Hematopoietic multipotent progenitor cell treated with erythropoietin and hydrocortisone succinate and interleukin-3 and kit ligand, for 4 days (in vitro differentiated cells): ENCODE measurements at regions not wholly inside any gene's neighbourhood (a gene's known extent, or its start where the extent isn't known, plus 50 kb on each side); places are given as distances from the start of the nearest gene placed in this dataset.
A peak's percentile ranks its signal among the peaks of the same experiment; 100 is the strongest.

Experiments used
- DNase-seq: peaks from one replicate; pipeline ENCODE4 v3.0.0-alpha.2; 2015

DNA sequence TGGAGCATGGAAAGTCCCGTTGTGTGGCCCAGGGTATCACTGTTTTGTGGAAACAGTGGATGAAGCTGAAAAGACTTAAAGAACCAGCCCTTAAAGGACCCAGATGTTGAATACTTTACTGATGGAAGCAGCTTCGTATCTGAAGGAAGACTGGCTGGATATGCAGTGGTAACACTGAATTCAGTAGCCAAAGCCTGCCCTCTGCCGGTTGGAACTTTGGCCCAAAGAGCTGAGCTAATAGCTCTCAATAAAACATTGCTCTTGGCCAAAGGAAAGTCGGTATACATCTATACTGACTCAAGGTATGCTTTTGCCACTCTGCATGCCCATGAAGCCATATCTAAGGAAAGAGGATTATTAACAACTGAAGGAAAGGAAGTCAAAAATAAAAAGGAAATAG is 885.4 kb downstream of the PDCD6IP start:
- peak; percentile 66 for DNase-seq

DNA sequence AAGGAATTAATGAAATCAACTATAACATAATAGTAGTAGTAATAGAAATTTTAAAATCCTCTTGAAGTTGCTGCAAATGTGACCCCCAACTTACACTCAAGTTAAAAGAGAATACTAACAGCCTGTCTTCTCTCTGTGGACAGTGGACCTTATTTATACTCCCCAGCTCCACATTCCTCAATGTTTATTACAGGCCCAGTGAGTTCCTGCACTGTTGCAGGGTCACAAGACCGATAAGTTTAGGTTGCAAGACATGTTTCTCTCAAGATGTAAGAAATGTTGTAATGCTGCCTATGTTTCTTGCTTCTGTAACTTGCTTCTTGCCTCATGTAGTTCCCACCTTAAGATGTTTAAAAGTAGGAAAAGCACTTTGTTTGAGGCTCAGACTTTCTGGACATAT is 888.1 kb downstream of the PDCD6IP start:
- DNase-seq = no peak

DNA sequence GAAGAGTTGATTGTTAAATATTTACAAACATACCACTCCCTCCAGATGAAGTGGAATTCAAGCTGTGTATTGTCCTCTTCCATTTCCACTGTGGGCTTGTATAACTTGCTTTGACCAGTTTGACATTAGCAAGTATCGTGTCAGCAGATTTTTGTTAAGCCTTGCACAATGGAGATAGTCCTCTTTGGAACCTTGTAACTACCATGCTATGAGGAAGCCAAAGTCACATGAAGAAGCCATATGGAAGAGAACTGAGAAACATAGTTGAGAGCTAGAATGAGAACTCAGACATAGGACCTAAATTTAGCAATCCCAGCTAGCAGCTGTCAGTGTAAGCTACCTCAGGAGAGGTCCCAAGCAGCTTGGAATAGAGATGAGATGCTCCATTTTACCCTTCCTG is 889.2 kb downstream of the PDCD6IP start:
- DNase-seq = no peak

DNA sequence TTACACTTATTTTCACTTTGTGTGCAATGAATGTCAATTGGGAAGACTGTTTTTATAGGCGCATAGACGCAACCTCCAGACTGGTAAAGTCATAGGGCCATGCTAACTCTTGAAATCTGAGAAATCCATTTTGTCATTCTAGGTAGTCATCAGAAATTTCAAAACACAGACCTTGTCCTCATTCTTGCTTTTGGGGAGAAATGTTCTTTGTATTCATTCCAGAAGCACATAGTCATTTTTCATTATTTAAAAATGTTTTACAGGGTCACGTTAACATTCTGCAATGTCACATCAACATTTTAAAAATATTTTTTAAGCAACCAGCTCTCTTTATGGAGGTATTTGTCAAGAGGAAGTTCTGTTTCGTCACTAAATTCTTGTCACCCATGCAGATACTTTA is 898.4 kb downstream of the PDCD6IP start:
- no peak for DNase-seq

DNA sequence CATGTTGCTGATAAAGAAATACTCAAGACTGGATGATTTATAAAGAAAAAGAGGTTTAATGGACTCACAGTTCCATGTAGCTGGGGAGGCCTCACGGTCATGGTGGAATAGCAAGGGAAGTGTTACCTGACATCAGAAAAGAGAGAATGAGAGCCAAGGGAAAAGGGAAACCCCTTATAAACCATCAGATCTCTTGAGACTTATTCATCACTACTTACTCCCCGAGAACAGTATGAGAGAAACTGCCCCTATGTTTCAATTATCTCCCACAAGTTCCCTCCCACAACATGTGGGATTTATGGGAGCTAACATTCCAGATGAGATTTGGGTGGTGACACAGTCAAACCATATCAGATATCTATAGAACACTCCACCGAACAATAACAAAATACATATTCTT is 904.6 kb downstream of the PDCD6IP start:
- DNase-seq = no peak

DNA sequence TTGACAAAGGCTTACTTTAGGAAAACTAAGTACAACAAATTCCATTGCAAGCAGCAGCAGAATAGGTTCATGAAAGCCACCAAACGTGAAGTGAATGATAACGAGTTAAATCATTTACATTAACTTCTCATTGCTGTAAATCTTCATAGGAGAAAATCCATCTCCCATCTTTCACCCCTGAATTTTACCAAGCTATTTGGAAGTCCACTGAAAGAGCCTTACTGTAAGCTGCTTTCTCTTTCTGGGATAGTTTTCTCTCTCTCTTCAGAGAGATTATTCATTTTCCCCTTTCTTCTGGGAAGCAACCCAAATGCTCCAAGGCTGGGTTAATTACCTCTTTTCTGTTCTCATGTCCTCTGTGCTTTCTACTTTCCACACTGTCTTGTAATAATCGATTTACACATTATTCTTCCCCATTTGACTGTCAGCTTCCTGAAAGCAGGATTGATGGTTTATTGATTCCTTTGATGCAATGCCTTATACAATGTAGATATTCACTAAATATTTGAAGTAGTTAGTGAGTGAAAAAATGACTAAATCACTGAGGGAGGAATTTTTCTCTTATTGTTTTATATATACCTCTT is 914.3 kb upstream of the ARPP21 start:
- DNase-seq = no peak

DNA sequence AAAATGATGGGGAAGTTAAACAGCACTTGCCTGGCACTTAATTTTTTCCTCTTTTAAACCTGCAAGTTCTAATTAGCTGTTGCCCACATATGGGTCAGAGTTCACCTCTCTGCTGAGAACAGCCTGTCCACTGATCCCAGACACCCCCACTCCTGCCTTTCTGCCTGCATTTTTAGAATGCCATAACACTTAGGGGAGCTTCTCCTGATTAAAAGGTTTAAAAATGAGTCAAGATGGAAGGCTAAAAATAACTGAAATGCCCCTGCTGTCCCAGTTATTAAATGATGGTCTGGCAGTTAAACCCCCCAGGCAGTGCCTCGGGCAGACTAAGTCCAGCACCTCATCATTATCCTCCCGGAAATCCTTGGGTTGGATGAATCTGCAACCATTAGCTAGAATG is 913.6 kb upstream of the ARPP21 start:
- no peak for DNase-seq

DNA sequence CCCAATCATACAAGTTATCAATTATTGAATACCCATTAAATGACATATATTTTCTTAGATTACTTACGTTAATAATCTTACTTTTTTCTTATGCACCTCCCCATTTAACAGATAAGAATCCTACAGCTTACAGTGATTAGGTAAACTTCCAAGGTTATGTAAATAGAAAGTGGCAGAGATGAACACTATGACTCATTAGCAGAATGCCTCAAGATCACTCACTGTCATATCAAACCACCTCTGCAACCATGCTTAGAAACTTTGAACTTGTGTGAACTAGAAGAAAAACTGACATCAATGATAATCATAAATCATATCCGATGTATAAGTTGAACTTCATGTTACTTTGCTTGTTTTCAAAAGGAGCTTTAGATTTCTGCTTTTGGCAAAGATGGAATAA is 911.6 kb upstream of the ARPP21 start:
- peak; percentile 1 for DNase-seq

DNA sequence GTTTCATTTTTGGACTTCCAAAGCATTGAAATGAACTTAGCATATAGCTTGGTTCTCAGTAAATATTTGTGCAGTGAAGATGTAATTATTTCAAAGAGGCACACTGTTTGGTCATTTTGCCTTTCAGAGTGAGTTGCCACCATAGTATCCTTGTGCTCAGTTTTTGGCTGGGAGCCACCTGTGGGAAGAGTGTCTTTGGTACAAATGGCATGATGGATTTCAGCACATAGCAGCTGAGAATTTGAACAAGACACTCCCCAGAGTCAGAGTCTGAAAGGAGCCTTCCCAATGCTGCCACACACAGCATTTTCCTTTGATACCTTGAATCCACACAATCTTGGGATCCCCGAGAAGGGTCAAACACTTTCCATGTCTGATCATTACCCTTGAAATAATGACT is 897.2 kb upstream of the ARPP21 start:
- DNase-seq = no peak

DNA sequence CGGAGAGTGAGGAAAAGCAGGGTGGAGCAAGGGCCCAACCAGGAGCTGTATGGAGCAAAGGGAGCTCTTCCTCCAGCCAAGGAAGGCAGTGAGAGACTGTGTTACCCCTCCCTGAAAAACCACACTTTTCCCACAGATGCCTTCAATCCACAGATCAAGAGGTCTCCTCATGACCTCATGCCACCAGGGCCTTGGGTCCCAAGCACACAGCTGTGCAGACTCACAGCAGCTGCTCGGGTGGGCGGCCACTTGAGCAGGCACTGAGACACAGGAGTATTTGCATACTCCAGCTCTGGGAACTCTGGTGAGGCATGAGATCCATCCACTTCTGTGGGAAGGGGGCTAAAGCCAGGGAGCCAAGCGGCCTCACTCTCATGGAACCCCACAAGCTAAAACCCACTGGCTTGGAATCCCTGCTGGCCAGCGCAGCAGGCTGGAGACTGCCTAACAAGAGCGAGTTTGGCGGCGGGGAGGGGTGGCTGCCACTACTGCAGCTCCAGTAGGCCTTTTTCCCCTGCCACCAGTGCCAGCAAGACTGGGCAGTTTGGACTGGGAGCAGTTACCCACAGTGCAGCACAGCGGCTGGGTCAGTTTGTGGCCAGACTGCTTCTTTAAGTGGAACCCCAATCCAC is 880.6 kb upstream of the ARPP21 start:
- no peak for DNase-seq

DNA sequence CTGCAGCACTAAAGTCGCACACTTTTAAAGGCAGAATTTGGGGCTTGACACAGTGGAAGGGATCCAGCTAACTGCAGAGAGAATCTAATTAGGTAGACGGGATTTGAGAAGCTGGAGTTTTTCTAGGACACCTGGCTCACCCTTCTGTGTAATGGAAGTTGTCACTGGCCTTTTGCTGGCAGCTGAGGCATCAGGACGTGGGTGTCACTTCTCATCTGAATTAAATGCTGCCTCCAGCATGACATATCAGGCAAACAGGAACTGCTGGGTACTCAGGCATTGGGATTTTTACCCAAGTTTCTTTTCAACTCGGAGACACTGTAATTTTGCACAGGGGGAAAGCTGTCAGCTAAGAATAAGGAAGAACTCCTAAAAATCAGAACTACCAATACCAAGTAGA is 861.9 kb upstream of the ARPP21 start:
- no peak for DNase-seq

DNA sequence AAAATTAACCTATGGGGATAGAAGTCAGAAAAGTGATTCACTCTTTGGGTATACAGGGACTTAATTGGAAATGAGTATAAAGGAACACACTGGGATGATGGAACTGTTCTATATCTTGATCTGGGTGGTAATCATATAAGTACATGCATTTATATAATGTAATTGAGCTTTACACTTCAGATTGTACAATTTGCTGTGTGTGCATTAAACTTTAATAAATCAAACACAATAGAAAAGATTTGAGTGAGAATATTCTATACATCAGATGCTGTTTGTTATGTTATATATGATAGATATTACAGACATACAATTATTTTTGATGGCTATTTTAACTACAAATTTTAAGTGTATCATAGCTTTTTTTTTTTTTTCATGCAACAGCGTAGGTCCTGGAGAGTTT is 860.2 kb upstream of the ARPP21 start:
- no peak for DNase-seq

DNA sequence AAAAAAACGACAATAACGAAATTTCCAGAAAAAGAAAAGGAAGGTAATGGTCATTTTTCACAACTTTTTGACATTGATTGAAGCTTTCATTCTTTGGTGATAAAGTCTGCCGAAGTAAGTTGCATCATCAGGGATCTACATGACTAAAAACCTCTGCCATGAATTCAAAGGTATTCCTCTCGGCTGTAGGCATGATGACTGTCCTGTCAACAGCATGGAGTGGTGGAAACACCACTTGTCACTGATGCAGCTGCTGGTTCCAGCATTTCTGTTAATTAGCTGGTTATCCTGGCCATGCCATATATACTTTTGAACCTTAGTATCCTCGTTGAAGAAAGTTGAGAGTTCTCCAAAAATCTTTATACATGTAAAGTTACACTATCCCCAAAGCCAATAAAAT is 859.0 kb upstream of the ARPP21 start:
- no peak for DNase-seq

DNA sequence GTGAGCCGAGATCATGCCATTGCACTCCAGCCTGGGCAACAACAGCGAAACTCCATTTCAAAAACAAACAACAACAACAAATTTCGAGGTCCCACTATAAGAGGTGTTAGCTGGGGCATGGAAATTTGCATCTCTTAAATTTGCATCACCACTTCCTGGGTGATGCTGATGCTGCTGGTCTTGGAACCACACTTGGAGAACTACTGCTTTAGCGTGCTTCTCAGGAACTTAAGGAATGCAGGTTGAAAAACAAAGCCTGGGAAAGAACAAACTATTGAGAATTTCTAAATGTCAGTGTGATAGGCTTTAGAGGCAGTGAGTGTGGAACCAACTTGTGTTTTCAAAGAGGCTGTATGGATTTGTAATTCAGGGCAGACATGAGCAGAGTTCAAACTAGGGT is 858.4 kb upstream of the ARPP21 start:
- no peak for DNase-seq

DNA sequence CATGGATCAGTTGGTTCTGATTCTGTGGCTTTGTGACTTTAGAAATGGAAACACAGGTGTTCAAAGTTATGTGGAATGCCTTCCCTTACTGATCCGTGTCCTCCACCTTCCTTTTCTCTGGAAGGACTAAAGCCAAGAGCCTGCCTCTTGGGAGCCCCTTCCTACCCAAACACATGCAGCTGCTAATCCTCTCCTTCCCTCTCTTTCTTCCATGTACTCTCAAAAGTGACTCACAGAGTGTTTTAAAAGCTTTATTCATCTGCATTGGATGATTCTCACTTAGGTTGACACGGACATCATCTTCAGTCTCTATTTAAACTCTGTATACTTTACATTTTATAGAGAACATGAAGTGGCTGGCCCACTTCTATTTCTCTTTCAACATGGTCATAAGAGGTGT is 856.5 kb upstream of the ARPP21 start:
- no peak for DNase-seq

DNA sequence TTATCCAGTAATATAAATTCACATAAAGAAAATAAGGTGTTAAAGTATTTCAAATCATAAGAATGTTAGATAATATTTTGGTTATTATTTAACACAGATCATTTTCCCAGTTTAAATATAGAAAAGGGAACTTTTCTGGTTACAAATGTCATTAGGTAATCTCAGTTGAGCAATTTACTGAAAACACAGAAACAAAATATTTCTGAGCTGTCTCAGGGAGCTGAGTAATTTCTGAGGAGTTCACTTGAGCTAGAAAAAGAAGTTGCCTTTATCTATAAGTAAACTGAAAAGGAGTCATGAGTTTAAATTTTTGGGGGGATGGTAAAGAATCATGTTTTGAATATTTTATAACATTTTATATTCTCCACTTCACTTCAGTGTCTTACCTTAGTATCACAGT is 855.4 kb upstream of the ARPP21 start:
- DNase-seq = no peak

DNA sequence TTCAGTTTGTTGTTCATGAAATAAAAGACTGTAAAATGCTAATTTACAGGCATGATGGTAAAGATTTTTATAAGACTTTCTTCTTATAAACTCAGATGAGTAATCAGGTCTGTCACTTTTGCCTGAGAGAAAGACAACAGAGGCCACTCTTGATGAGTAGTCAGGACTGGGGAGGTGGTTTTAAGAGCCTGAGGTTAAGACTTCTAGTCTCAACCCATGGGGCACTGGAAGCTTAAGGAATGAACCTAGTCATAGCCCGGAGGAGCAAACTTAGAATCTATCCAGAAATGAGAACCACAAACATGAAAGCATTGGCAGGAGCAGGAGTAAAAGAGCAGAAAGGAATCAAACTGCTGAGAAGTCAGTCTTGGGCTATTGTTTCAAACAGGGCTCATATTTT is 846.3 kb upstream of the ARPP21 start:
- DNase-seq = no peak

DNA sequence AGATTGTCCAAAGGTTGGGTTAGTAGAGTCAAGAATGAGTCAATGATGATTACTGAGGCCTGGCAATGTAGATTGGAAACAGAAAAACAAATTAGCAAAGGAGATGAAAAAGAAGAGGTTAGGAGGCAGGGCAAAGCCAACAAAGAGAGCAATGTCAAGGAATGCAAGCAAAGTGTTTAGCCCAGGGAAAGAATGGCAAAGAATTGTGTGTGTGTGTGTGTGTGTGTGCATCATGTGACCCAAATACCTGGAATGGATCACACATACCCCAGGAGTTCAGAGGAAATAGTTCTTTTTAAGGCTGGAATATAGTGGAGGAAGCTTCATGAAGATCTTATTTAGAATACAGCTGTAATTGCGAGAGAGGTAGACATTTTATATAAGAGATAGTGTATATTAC is 831.7 kb upstream of the ARPP21 start:
- no peak for DNase-seq

DNA sequence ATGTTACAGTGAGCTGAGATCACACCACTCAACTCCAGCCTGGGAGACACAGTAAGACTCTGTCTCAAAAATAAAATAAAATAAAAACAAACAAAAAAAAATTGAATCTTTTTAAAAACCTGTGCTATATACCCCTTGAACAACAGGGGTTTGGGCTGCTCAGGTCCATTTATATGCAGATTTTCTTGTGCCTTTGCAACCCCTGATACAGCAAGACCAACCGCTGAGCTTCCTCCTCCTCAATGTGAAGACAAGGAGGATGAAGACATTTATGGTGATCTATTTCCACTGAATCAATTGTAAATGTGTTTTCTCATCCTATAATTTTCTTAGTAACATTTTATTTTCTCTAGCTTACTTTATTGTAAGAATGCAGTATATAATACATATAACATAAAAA is 831.0 kb upstream of the ARPP21 start:
- no peak for DNase-seq

DNA sequence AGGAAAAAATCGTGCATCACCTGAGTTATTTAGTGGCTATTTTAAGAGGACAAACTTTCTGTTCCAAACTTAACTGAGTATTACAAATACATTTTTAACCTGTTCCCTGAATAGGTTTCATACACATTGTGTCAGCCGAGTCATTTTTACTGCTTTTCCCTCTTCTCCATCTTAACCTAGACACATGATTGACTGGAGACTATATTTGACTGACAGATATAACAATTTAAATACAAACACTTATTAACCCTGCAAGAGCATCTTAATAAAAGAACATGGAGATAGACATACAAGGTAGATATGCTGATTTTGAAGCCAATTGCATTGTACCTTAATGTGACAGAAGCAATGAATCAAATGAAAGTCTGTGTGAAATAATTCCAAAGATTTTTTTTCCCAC is 810.5 kb upstream of the ARPP21 start:
- DNase-seq = no peak

DNA sequence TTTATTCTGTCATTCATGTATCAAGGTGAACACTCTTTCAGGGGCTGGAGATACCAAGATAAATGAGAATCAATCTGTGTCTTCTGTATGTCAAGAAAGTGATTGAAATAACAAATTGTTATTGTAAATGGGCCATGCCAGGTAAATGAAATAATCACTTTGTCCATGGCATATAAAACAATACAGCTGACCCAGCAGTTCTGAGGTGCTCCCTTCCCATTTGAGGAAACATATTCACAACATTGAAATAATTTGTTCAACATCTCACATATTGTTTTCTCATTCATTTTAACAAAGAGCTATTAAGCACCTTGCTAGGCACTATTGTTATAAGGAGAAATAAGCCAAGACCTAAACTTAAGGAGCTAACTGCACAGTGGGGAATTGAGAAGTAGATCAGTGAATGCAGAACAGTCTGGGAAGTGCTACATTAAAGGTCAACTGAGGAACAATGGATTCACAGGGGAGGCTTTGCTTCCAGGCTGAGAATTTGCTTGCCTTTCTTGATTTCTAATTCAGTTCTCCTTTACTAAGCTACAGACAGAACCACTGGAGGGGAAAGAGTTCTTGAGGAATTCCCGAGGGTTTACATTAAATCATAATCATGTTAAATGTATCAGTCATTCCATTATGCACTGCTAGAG is 806.3 kb upstream of the ARPP21 start:
- no peak for DNase-seq

DNA sequence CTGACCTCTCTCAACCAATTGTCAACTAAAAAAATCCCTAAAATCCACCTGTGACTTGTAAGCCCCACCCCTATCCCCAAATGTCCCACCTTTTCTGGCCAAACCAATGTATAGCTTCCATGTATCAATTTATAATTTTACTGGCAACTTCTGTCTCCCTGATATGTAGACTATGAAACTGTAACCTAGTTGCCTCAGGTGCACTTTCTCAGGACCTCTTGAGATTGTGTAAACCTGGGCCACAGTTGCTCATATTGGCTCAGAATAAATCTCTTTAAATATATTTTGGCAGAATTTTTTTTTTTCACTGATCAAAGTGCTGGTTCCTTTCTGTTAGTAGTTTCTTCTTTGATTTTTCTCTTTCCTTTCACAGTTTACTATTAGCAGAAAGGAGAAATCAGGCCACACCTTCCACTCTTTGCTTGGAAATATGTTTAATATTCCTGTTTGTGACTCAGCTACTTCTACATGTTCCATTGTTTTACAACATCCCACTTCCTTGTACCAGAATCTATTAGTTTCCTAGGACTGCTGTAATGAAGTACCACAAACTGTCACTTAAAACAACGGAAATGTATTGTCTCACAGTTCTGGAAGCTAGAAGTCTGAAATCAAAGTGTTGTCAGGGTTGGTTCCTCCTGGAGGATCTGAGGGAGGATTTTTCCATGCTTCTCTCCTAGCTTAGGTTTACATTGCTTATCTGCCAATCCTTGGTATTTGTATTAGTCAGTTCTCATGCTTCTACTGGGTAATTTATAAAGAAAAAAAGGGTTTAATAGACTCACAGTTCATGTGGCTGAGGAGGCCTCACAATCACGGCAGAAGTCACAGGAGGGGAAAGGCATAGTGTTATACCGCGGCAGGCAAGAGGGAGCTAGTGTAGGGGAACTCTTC is 801.2 kb upstream of the ARPP21 start:
- DNase-seq = no peak

DNA sequence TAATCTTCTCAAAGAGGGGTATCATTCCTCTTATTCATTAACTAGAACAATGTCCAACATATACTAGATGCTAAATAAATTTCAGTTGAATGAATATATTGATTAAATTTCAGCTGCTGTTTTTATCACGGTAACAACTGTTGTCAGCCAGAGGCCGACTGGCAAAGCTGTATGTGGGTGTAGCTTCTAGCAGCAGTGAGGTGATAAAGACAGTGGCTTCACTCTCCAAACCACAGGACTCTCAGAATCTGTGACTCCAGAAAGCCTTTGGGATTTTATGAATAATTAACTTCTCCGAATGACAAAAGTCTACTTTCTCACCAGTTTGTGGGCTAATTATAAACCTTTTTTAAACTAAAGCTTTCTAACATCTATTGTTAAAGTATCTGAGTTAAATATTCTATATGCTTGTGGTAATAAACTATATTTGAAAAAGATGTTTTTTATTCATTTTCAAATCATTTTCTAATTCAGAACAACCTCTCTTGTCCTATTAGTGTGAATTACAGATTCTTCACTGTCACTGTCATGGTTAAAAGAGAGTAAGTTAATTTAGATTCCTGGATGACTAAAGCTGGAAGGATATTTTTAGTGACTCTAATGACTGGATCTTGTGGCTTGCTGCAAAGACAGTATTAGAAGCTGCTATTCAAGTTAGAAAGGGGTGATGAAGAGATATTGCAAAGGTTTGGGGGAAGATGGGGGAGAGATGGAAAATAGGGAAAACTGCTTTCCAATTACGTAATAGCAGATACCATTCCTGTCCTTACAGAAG is 796.4 kb upstream of the ARPP21 start:
- DNase-seq = peak; percentile 2
